GM21528 (cell line): ENCODE measurements at regions not wholly inside any gene's neighbourhood (a gene's known extent, or its start where the extent isn't known, plus 50 kb on each side); places are given as distances from the start of the nearest gene placed in this dataset.

Experiments
- ATAC-seq: cut with Tn5 transposase; IDR thresholded peaks from one replicate; pipeline ENCODE4 v1.9.1; 2021; ENCODE audit warnings: mild to moderate bottlenecking, moderate library complexity; ENCODE audit not compliant: unreplicated experiment, low FRiP score

DNA sequence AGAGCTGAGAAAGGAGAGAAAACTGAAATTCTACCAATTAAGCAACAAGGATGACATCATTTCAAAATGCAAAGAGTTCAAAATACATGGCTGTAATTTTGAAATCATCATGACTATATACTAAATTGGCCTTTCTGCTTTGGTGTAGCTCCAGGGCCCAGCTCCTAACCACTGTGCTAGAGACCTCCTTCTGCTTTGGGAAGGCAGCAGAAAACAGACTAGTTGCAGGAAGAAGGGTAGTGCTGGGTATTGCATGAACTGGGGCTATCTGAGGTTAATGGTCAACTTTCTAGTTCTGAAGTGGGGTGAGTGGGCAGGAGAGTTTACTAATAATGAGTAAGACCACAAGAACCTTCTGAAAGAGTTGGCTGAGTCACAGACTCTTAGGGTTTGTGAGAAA is 66.2 kb downstream of the PTGER2 start:
- ATAC-seq, result peak; percentile 94
